OCI-LY1 (cell line): ENCODE measurements at regions not wholly inside any gene's neighbourhood (a gene's known extent, or its start where the extent isn't known, plus 50 kb on each side); places are given as distances from the start of the nearest gene placed in this dataset.

Source experiments
- H2AFZ ChIP-seq: fragments of 200-600 bp; sonication (generic), shearing (Covaris generic); 2 replicates; pipeline ENCODE4 v1.6.0; 2014; ENCODE audit warnings: antibody characterized with exemption, mild to moderate bottlenecking, low read length
- H3F3A ChIP-seq: fragments of 200-600 bp; sonication (generic), shearing (Covaris generic); 2 replicates; pipeline ENCODE4 v1.6.0; 2014; ENCODE audit warnings: mild to moderate bottlenecking, antibody characterized with exemption, low read length, moderate library complexity; ENCODE audit not compliant: insufficient read depth
- H3K27ac ChIP-seq: fragments of 200-600 bp; sonication (generic); 2 replicates; pipeline ENCODE4 v1.5.1; 2014; ENCODE audit warnings: low read length, mixed run types, mild to moderate bottlenecking, low read depth; ENCODE audit not compliant: poor library complexity, severe bottlenecking
- H3K27me3 ChIP-seq: fragments of 200-600 bp; sonication (generic); 2 replicates; pipeline ENCODE4 v1.6.0; 2014; ENCODE audit warnings: antibody characterized with exemption, mild to moderate bottlenecking, low read length, moderate library complexity; ENCODE audit not compliant: insufficient read depth
- H3K36me3 ChIP-seq: fragments of 200-600 bp; sonication (generic); 2 replicates; pipeline ENCODE4 v1.6.1; 2014; ENCODE audit warnings: mild to moderate bottlenecking, antibody characterized with exemption, low read length, moderate library complexity, mixed read lengths; ENCODE audit not compliant: insufficient read depth
- H3K4me1 ChIP-seq: fragments of 200-600 bp; sonication (generic); 2 replicates; pipeline ENCODE4 v1.5.1; 2014; ENCODE audit warnings: mild to moderate bottlenecking, low read length, moderate library complexity; ENCODE audit not compliant: insufficient read depth, severe bottlenecking
- H3K4me2 ChIP-seq: fragments of 200-600 bp; sonication (generic), shearing (Covaris generic); 2 replicates; pipeline ENCODE4 v1.6.1; 2014; ENCODE audit warnings: low read length
- H3K4me3 ChIP-seq: fragments of 200-600 bp; sonication (generic); 2 replicates; pipeline ENCODE4 v1.5.1; 2014; ENCODE audit warnings: low read length, low read depth, mild to moderate bottlenecking, mixed read lengths; ENCODE audit not compliant: poor library complexity, severe bottlenecking
- H3K79me2 ChIP-seq: fragments of 200-600 bp; shearing (Covaris generic); 2 replicates; pipeline ENCODE4 v1.6.1; 2016; ENCODE audit warnings: mixed run types, low read length, mixed read lengths; ENCODE audit not compliant: insufficient read depth
- H3K9ac ChIP-seq: fragments of 200-600 bp; sonication (generic), shearing (Covaris generic); 2 replicates; pipeline ENCODE4 v1.6.1; 2014; ENCODE audit warnings: mild to moderate bottlenecking, low read length, mixed read lengths
- H3K9me2 ChIP-seq: fragments of 200-600 bp; sonication (generic), shearing (Covaris generic); 2 replicates; pipeline ENCODE4 v1.6.1; 2014; ENCODE audit warnings: low read depth, mild to moderate bottlenecking, low read length, mixed read lengths
- H3K9me3 ChIP-seq: fragments of 200-600 bp; shearing (Covaris generic); 2 replicates; pipeline ENCODE4 v1.6.1; 2014; ENCODE audit warnings: low read length, mixed read lengths
- H4K20me1 ChIP-seq: fragments of 200-600 bp; sonication (generic), shearing (Covaris generic); 2 replicates; pipeline ENCODE4 v1.6.0; 2016; ENCODE audit warnings: mild to moderate bottlenecking, low read length; ENCODE audit not compliant: insufficient read depth
- EZH2 ChIP-seq: fragments of 200-600 bp; sonication (generic), shearing (Covaris generic); IDR thresholded peaks from 2 replicates; pipeline ENCODE4 v1.8.0; 2017; ENCODE audit warnings: borderline replicate concordance, mixed run types, mild to moderate bottlenecking, antibody characterized with exemption, low read length, moderate library complexity, mixed read lengths
- TF ChIP-seq, protein P1 (sequence below): fragments of 200-600 bp; sonication (generic), shearing (Covaris generic); IDR thresholded peaks from 2 replicates; pipeline ENCODE4 v1.5.1; 2017; ENCODE audit warnings: mild to moderate bottlenecking, antibody characterized with exemption, low read length, moderate library complexity, mixed read lengths

DNA sequence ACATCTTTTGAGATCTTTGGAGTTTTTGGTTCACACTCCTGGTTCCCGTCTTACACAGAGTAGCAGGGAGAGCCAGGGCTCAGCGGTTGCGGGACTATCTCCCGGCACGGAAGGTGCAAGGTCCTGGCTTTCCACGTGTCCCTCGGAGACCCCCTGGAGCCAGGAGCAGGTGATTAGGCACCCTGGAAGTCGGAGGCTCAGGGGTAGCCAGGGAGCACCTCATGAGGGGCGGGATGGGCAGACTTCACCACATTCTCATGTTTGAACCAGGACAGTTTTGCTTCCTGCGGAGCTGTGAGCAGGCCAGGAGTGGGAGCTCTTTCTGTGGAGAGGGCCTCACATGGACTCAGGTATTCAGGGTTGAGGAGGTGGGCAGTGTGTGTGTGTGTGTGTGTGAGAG lies 273.7 kb upstream of the IRX1 start:
- Histone ChIP-seq H3K27ac (no peak overlapping the region), H3K9ac (no peak overlapping the region), H2AFZ (no peak overlapping the region), H3K4me1 (no peaks in the 10 kb centered on the region), H3K27me3 (no peaks in the 10 kb centered on the region), H4K20me1 (no peaks in the 10 kb centered on the region), H3K9me2 (no peaks in the 10 kb centered on the region), H3F3A (no peaks in the 10 kb centered on the region), H3K4me3 (no peak overlapping the region), H3K36me3 (no peaks in the 10 kb centered on the region), H3K79me2 (no peaks in the 10 kb centered on the region), H3K4me2 (no peak overlapping the region), H3K9me3 (no peaks in the 10 kb centered on the region)
- TF ChIP-seq, protein P1, sequence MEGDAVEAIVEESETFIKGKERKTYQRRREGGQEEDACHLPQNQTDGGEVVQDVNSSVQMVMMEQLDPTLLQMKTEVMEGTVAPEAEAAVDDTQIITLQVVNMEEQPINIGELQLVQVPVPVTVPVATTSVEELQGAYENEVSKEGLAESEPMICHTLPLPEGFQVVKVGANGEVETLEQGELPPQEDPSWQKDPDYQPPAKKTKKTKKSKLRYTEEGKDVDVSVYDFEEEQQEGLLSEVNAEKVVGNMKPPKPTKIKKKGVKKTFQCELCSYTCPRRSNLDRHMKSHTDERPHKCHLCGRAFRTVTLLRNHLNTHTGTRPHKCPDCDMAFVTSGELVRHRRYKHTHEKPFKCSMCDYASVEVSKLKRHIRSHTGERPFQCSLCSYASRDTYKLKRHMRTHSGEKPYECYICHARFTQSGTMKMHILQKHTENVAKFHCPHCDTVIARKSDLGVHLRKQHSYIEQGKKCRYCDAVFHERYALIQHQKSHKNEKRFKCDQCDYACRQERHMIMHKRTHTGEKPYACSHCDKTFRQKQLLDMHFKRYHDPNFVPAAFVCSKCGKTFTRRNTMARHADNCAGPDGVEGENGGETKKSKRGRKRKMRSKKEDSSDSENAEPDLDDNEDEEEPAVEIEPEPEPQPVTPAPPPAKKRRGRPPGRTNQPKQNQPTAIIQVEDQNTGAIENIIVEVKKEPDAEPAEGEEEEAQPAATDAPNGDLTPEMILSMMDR: no peak
- no peak for TF ChIP-seq EZH2

DNA sequence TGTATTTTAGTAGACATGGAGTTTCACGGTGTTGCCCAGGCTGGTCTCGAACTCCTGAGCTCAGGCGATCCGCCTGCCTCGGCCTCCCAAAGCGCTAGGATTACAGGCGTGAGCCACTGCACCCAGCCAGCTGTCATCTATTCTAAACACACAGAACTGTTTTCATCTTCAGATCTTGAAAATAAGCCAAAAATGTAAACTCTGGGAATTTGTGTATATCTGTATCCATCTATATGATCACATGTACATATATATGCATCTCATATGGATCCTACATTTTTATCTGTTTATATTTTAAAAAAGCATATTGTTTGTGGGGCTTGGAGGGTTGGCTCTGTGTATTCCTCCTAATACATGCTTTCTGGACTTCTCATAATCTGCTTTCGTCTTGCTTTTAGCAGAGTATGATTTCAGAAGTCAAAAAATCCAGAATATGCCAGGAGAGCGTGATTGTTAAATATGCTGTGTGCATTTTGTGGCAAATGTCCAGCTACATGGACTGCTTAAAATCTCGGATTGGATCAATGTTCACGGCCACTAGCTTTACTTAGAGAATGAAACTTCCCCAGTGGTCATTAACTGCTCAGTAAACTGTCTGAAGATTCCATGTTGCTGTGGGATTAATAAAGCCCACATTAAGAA lies 274.4 kb upstream of the IRX1 start:
- H3K9me2 ChIP-seq: no peaks in the 10 kb centered on the region
- H4K20me1 ChIP-seq: no peaks in the 10 kb centered on the region
- H3K4me2 ChIP-seq: no peak overlapping the region
- H3F3A ChIP-seq: no peaks in the 10 kb centered on the region
- no peak overlapping the region for H3K9ac ChIP-seq
- H3K9me3 ChIP-seq: no peaks in the 10 kb centered on the region
- H3K4me1 ChIP-seq: no peaks in the 10 kb centered on the region
- H3K27ac ChIP-seq: no peak overlapping the region
- no peaks in the 10 kb centered on the region for H3K79me2 ChIP-seq
- no peak overlapping the region for H3K4me3 ChIP-seq
- no peak overlapping the region for H2AFZ ChIP-seq
- no peaks in the 10 kb centered on the region for H3K27me3 ChIP-seq
- TF ChIP-seq, protein P1: no peak
- TF ChIP-seq EZH2: no peak
- no peaks in the 10 kb centered on the region for H3K36me3 ChIP-seq

DNA sequence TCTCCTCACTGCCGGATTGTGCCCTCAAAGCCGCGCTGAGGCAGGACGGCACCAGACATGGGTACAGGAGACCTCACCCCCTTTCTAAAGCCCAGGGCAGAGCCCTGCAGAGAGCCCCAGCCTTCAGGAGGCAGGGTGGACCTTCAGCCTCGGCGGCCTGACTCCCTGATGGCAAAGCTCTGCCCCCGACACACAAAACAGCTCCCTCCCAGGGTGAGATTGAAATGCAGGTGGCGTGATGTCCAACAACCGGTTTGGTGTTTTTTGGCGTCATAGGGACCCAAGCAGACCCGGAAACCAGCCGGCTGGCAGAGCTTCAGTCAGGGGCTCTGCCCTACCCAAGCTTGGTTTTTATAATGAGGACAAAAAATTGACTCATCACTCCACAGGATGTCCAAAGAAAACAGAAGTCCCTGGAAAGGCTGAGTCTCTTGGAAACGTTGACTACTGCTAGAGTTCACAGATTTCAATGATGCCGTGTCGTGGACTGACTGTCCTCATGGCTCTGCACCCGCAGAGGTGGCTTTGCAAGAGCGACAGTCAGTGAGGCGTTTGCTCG lies 275.2 kb upstream of the IRX1 start:
- TF ChIP-seq, protein P1: no peak
- TF ChIP-seq EZH2: no peak
- H3K9me2 ChIP-seq: no peaks in the 10 kb centered on the region
- H4K20me1 ChIP-seq: no peaks in the 10 kb centered on the region
- H3K27ac ChIP-seq: no peak overlapping the region
- no peaks in the 10 kb centered on the region for H3K27me3 ChIP-seq
- no peak overlapping the region for H2AFZ ChIP-seq
- H3K4me3 ChIP-seq: no peak overlapping the region
- H3K4me1 ChIP-seq: no peaks in the 10 kb centered on the region
- H3K9ac ChIP-seq: no peak overlapping the region
- no peaks in the 10 kb centered on the region for H3K9me3 ChIP-seq
- no peaks in the 10 kb centered on the region for H3K79me2 ChIP-seq
- H3K36me3 ChIP-seq: no peaks in the 10 kb centered on the region
- no peak overlapping the region for H3K4me2 ChIP-seq
- no peaks in the 10 kb centered on the region for H3F3A ChIP-seq
